GM23338 (cell line): ENCODE measurements at regions not wholly inside any gene's neighbourhood (a gene's known extent, or its start where the extent isn't known, plus 50 kb on each side); places are given as distances from the start of the nearest gene placed in this dataset.

ENCODE experiments used
- ATAC-seq: fragments of 200-7000 bp; cut with Tn5 transposase; 3 replicates; pipeline ENCODE4 v1.9.1; 2020
- DNase-seq: peaks from one replicate; pipeline ENCODE4 v3.0.0-alpha.2; 2015; ENCODE audit warnings: low spot score
- H2AFZ ChIP-seq: fragments of 200-600 bp; sonication (generic); 2 replicates; pipeline ENCODE4 v1.8.0; 2016; ENCODE audit warnings: antibody characterized with exemption, mild to moderate bottlenecking, moderate library complexity
- H3F3A ChIP-seq: fragments of 200-600 bp; sonication (generic); replicated peaks from 2 replicates; pipeline ENCODE4 v1.8.0; 2017; ENCODE audit warnings: antibody characterized with exemption, mixed run types, low read depth
- H3K27ac ChIP-seq: fragments of 200-600 bp; sonication (generic); 2 replicates; pipeline ENCODE4 v1.6.1; 2016; ENCODE audit warnings: low read depth
- H3K27me3 ChIP-seq: fragments of 200-600 bp; sonication (generic); 2 replicates; pipeline ENCODE4 v1.8.0; 2016; ENCODE audit warnings: mild to moderate bottlenecking, mixed run types, moderate library complexity; ENCODE audit not compliant: insufficient read depth
- H3K36me3 ChIP-seq: fragments of 200-600 bp; sonication (generic); 2 replicates; pipeline ENCODE4 v1.8.0; 2016; ENCODE audit warnings: mild to moderate bottlenecking; ENCODE audit not compliant: insufficient read depth
- H3K4me1 ChIP-seq: fragments of 200-600 bp; sonication (generic); 2 replicates; pipeline ENCODE4 v1.8.0; 2016; ENCODE audit warnings: mild to moderate bottlenecking, moderate library complexity; ENCODE audit not compliant: insufficient read depth
- H3K4me2 ChIP-seq: fragments of 200-600 bp; sonication (generic); 2 replicates; pipeline ENCODE4 v1.7.1; 2017; ENCODE audit warnings: mixed run types
- H3K4me3 ChIP-seq: fragments of 200-600 bp; sonication (generic); 2 replicates; pipeline ENCODE4 v1.6.1; 2016; ENCODE audit warnings: mixed run types
- H3K79me2 ChIP-seq: fragments of 200-600 bp; sonication (generic); replicated peaks from 2 replicates; pipeline ENCODE4 v1.8.0; 2017; ENCODE audit warnings: mild to moderate bottlenecking; ENCODE audit not compliant: insufficient read depth
- H3K9me2 ChIP-seq: fragments of 200-600 bp; sonication (generic); 2 replicates; pipeline ENCODE4 v1.8.0; 2017; ENCODE audit not compliant: insufficient read depth
- H4K20me1 ChIP-seq: fragments of 200-600 bp; sonication (generic); replicated peaks from 2 replicates; pipeline ENCODE4 v1.8.0; 2017; ENCODE audit warnings: mild to moderate bottlenecking; ENCODE audit not compliant: insufficient read depth
- H3K27ac Mint-ChIP-seq: 2 replicates; pipeline ENCODE4 v1.8.0; 2020; ENCODE audit warnings: inconsistent platforms, mild to moderate bottlenecking, moderate library complexity, mixed read lengths
- H3K27me3 Mint-ChIP-seq: 3 replicates; pipeline ENCODE4 v1.8.0; 2022; ENCODE audit warnings: low read depth, mild to moderate bottlenecking, moderate library complexity, mixed read lengths, inconsistent platforms; ENCODE audit not compliant: insufficient read depth, poor library complexity
- H3K36me3 Mint-ChIP-seq: 3 replicates; pipeline ENCODE4 v1.8.0; 2021; ENCODE audit warnings: low read depth, mild to moderate bottlenecking, inconsistent platforms, moderate library complexity, mixed read lengths
- H3K4me1 Mint-ChIP-seq: 3 replicates; pipeline ENCODE4 v1.8.0; 2020; ENCODE audit warnings: mild to moderate bottlenecking, inconsistent platforms, mixed read lengths
- H3K4me3 Mint-ChIP-seq: 3 replicates; pipeline ENCODE4 v1.8.0; 2021; ENCODE audit warnings: moderate library complexity, mild to moderate bottlenecking, inconsistent platforms, mixed read lengths
- H3K9me3 Mint-ChIP-seq: 3 replicates; pipeline ENCODE4 v1.8.0; 2020; ENCODE audit warnings: moderate library complexity, mild to moderate bottlenecking, inconsistent platforms, mixed read lengths
- CREB1 ChIP-seq: fragments of 250-450 bp; sonication (Bioruptor Pico); IDR thresholded peaks from 2 replicates; pipeline ENCODE4 v1.5.0; 2020; ENCODE audit warnings: low read depth, mild to moderate bottlenecking, moderate library complexity
- EZH2phosphoT487 ChIP-seq: fragments of 200-600 bp; sonication (generic); IDR thresholded peaks from one replicate; pipeline ENCODE4 v1.8.1; 2018; ENCODE audit warnings: antibody characterized with exemption; ENCODE audit not compliant: unreplicated experiment
- JUNB ChIP-seq: IDR thresholded peaks from one replicate; pipeline ENCODE4 v1.6.1; 2016; ENCODE audit warnings: antibody characterized with exemption; ENCODE audit not compliant: unreplicated experiment
- NANOG ChIP-seq: IDR thresholded peaks from 2 replicates; pipeline ENCODE4 v1.6.1; 2016; ENCODE audit warnings: antibody characterized with exemption, borderline replicate concordance
- POLR2AphosphoS5 ChIP-seq: IDR thresholded peaks from 2 replicates; pipeline ENCODE4 v1.6.1; 2016; ENCODE audit warnings: antibody characterized with exemption, low read depth
- STAT1 ChIP-seq: IDR thresholded peaks from one replicate; pipeline ENCODE4 v1.6.1; 2016; ENCODE audit warnings: antibody characterized with exemption; ENCODE audit not compliant: unreplicated experiment
- ZNF114 ChIP-seq: fragments of 250-450 bp; sonication (Bioruptor Pico); IDR thresholded peaks from 2 replicates; pipeline ENCODE4 v1.5.0; 2020; ENCODE audit warnings: mild to moderate bottlenecking, moderate library complexity
- ZNF331 ChIP-seq: fragments of 250-450 bp; sonication (Bioruptor Pico); IDR thresholded peaks from 2 replicates; pipeline ENCODE4 v1.5.0; 2020; ENCODE audit warnings: low read depth, mild to moderate bottlenecking, moderate library complexity
- TF ChIP-seq, protein P1 (sequence below): IDR thresholded peaks from 2 replicates; pipeline ENCODE4 v1.6.1; 2016; ENCODE audit warnings: antibody characterized with exemption
- TF ChIP-seq, protein P2 (sequence below): fragments of 250-450 bp; sonication (Bioruptor Pico); IDR thresholded peaks from 2 replicates; pipeline ENCODE4 v1.5.0; 2020; ENCODE audit warnings: mild to moderate bottlenecking, moderate library complexity
- TF ChIP-seq, protein P3 (sequence below), 2 experiments: fragments of 200-600 bp in 1 of 2; sonication (generic) in 1 of 2; conservative IDR thresholded peaks; 2 replicates each; pipeline versions ENCODE4 v1.5.1 to v1.6.1; 2016 to 2017; ENCODE audit warnings: antibody characterized with exemption in 2 of 2, low read depth in 2 of 2, mild to moderate bottlenecking in 2 of 2, moderate library complexity in 1 of 2
- TF ChIP-seq, protein P4 (sequence below): IDR thresholded peaks from one replicate; pipeline ENCODE4 v1.6.1; 2018; ENCODE audit warnings: antibody characterized with exemption; ENCODE audit not compliant: unreplicated experiment

DNA sequence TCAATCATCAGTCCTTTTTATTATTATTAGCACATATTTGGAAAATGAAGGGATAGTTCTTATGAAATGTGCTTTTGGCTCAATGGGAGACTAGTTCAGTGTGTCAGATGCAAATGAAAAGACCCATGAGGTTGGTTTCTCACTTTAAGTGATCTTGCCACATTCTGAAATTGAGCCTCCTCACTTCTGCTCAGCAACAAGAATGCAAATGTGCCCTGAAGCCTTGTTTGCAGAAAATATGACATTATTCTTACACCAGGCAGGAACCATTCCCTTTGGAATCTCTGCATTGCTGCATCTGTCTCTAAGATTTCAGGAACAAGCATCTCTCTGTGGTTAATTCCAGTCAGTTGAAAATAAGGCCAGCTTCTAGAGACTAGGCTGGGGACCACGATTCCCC lies 186.1 kb upstream of the PLPP4 start (continued):
- TF ChIP-seq, protein P1, sequence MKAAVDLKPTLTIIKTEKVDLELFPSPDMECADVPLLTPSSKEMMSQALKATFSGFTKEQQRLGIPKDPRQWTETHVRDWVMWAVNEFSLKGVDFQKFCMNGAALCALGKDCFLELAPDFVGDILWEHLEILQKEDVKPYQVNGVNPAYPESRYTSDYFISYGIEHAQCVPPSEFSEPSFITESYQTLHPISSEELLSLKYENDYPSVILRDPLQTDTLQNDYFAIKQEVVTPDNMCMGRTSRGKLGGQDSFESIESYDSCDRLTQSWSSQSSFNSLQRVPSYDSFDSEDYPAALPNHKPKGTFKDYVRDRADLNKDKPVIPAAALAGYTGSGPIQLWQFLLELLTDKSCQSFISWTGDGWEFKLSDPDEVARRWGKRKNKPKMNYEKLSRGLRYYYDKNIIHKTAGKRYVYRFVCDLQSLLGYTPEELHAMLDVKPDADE: no peak
- TF ChIP-seq, protein P2, sequence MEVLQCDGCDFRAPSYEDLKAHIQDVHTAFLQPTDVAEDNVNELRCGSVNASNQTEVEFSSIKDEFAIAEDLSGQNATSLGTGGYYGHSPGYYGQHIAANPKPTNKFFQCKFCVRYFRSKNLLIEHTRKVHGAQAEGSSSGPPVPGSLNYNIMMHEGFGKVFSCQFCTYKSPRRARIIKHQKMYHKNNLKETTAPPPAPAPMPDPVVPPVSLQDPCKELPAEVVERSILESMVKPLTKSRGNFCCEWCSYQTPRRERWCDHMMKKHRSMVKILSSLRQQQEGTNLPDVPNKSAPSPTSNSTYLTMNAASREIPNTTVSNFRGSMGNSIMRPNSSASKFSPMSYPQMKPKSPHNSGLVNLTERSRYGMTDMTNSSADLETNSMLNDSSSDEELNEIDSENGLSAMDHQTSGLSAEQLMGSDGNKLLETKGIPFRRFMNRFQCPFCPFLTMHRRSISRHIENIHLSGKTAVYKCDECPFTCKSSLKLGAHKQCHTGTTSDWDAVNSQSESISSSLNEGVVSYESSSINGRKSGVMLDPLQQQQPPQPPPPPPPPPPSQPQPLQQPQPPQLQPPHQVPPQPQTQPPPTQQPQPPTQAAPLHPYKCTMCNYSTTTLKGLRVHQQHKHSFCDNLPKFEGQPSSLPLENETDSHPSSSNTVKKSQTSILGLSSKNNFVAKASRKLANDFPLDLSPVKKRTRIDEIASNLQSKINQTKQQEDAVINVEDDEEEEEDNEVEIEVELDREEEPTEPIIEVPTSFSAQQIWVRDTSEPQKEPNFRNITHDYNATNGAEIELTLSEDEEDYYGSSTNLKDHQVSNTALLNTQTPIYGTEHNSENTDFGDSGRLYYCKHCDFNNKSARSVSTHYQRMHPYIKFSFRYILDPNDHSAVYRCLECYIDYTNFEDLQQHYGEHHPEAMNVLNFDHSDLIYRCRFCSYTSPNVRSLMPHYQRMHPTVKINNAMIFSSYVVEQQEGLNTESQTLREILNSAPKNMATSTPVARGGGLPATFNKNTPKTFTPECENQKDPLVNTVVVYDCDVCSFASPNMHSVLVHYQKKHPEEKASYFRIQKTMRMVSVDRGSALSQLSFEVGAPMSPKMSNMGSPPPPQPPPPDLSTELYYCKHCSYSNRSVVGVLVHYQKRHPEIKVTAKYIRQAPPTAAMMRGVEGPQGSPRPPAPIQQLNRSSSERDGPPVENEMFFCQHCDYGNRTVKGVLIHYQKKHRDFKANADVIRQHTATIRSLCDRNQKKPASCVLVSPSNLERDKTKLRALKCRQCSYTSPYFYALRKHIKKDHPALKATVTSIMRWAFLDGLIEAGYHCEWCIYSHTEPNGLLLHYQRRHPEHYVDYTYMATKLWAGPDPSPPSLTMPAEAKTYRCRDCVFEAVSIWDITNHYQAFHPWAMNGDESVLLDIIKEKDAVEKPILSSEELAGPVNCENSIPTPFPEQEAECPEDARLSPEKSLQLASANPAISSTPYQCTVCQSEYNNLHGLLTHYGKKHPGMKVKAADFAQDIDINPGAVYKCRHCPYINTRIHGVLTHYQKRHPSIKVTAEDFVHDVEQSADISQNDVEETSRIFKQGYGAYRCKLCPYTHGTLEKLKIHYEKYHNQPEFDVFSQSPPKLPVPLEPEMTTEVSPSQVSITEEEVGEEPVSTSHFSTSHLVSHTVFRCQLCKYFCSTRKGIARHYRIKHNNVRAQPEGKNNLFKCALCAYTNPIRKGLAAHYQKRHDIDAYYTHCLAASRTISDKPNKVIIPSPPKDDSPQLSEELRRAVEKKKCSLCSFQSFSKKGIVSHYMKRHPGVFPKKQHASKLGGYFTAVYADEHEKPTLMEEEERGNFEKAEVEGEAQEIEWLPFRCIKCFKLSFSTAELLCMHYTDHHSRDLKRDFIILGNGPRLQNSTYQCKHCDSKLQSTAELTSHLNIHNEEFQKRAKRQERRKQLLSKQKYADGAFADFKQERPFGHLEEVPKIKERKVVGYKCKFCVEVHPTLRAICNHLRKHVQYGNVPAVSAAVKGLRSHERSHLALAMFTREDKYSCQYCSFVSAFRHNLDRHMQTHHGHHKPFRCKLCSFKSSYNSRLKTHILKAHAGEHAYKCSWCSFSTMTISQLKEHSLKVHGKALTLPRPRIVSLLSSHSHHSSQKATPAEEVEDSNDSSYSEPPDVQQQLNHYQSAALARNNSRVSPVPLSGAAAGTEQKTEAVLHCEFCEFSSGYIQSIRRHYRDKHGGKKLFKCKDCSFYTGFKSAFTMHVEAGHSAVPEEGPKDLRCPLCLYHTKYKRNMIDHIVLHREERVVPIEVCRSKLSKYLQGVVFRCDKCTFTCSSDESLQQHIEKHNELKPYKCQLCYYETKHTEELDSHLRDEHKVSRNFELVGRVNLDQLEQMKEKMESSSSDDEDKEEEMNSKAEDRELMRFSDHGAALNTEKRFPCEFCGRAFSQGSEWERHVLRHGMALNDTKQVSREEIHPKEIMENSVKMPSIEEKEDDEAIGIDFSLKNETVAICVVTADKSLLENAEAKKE (CRISPR knock-in tag): no peak
- no peak for TF ChIP-seq NANOG

DNA sequence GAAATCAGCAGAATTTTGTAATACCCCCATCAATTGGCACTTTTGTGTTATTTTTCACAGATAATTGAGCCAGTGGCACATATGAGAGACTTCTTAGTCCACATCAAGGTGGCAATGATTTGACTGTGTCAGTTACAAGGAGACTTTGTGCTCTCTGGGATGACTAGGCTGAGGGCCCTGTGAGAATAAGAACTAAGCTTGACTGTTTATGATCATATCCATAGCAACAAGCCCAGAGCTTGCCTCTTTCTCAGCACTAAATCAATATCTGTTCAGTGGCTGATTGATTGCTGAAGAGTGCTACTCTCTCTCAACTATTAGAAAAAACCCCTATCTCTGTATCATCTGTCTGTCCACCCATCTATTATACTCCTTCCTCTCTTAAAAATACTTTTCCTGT lies 185.3 kb upstream of the PLPP4 start:
- H3K4me3 Mint-ChIP-seq: no peak overlapping the region
- no peaks in the 10 kb centered on the region for H3F3A ChIP-seq
- H3K36me3 ChIP-seq: no peaks in the 10 kb centered on the region
- H3K27me3 ChIP-seq: no peaks in the 10 kb centered on the region
- H3K27me3 Mint-ChIP-seq: peaks cover 1% of the 10 kb centered on the region
- ATAC-seq (no peak), DNase-seq (no peak)
- no peak overlapping the region for H3K27ac ChIP-seq
- no peak overlapping the region for H3K27ac Mint-ChIP-seq
- H3K9me2 ChIP-seq: peaks cover 6% of the 10 kb centered on the region
- no peak overlapping the region for H3K4me3 ChIP-seq
- peaks cover 9% of the 10 kb centered on the region for H3K9me3 Mint-ChIP-seq
- no peaks in the 10 kb centered on the region for H4K20me1 ChIP-seq
- H3K4me1 Mint-ChIP-seq: peaks cover 15% of the 10 kb centered on the region
- no peak overlapping the region for H3K4me2 ChIP-seq
- H2AFZ ChIP-seq: no peak overlapping the region
- H3K79me2 ChIP-seq: no peaks in the 10 kb centered on the region
- peaks cover 8% of the 10 kb centered on the region; the same call in 1 of the 2 replicates for H3K4me1 ChIP-seq
- H3K36me3 Mint-ChIP-seq: peaks cover 6% of the 10 kb centered on the region; the same call in 2 of the 3 replicates
- TF ChIP-seq ZNF114 (CRISPR knock-in tag) (no peak), EZH2phosphoT487 (no peak), JUNB (no peak), NANOG (no peak), ZNF331 (no peak), CREB1 (CRISPR knock-in tag) (no peak), STAT1 (no peak), POLR2AphosphoS5 (no peak)
- TF ChIP-seq, protein P1: no peak
- TF ChIP-seq, protein P3, sequence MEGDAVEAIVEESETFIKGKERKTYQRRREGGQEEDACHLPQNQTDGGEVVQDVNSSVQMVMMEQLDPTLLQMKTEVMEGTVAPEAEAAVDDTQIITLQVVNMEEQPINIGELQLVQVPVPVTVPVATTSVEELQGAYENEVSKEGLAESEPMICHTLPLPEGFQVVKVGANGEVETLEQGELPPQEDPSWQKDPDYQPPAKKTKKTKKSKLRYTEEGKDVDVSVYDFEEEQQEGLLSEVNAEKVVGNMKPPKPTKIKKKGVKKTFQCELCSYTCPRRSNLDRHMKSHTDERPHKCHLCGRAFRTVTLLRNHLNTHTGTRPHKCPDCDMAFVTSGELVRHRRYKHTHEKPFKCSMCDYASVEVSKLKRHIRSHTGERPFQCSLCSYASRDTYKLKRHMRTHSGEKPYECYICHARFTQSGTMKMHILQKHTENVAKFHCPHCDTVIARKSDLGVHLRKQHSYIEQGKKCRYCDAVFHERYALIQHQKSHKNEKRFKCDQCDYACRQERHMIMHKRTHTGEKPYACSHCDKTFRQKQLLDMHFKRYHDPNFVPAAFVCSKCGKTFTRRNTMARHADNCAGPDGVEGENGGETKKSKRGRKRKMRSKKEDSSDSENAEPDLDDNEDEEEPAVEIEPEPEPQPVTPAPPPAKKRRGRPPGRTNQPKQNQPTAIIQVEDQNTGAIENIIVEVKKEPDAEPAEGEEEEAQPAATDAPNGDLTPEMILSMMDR (conservative IDR thresholded peaks at IDR 0.05; ENCODE audit: low read depth in 2 of 2): no peak
- TF ChIP-seq, protein P4, sequence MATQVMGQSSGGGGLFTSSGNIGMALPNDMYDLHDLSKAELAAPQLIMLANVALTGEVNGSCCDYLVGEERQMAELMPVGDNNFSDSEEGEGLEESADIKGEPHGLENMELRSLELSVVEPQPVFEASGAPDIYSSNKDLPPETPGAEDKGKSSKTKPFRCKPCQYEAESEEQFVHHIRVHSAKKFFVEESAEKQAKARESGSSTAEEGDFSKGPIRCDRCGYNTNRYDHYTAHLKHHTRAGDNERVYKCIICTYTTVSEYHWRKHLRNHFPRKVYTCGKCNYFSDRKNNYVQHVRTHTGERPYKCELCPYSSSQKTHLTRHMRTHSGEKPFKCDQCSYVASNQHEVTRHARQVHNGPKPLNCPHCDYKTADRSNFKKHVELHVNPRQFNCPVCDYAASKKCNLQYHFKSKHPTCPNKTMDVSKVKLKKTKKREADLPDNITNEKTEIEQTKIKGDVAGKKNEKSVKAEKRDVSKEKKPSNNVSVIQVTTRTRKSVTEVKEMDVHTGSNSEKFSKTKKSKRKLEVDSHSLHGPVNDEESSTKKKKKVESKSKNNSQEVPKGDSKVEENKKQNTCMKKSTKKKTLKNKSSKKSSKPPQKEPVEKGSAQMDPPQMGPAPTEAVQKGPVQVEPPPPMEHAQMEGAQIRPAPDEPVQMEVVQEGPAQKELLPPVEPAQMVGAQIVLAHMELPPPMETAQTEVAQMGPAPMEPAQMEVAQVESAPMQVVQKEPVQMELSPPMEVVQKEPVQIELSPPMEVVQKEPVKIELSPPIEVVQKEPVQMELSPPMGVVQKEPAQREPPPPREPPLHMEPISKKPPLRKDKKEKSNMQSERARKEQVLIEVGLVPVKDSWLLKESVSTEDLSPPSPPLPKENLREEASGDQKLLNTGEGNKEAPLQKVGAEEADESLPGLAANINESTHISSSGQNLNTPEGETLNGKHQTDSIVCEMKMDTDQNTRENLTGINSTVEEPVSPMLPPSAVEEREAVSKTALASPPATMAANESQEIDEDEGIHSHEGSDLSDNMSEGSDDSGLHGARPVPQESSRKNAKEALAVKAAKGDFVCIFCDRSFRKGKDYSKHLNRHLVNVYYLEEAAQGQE: no peak
